ENCODE measurements at regions not wholly inside any gene's neighbourhood (a gene's known extent, or its start where the extent isn't known, plus 50 kb on each side); places are given as distances from the start of the nearest gene placed in this dataset.
A peak's percentile ranks its signal among the peaks of the same experiment; 100 is the strongest.

GRCh38 chr12:39227218-39227617, 215.7 kb downstream of the KIF21A start:
- DNase-seq (ENCODE audit: low read depth): peak; percentile 5
- no peak overlapping the region for H3K4me3 ChIP-seq (ENCODE audit: low read depth, low read length)
- TF ChIP-seq, protein P1, sequence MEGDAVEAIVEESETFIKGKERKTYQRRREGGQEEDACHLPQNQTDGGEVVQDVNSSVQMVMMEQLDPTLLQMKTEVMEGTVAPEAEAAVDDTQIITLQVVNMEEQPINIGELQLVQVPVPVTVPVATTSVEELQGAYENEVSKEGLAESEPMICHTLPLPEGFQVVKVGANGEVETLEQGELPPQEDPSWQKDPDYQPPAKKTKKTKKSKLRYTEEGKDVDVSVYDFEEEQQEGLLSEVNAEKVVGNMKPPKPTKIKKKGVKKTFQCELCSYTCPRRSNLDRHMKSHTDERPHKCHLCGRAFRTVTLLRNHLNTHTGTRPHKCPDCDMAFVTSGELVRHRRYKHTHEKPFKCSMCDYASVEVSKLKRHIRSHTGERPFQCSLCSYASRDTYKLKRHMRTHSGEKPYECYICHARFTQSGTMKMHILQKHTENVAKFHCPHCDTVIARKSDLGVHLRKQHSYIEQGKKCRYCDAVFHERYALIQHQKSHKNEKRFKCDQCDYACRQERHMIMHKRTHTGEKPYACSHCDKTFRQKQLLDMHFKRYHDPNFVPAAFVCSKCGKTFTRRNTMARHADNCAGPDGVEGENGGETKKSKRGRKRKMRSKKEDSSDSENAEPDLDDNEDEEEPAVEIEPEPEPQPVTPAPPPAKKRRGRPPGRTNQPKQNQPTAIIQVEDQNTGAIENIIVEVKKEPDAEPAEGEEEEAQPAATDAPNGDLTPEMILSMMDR (IDR thresholded peaks at IDR 0.05; ENCODE audit: low read depth, low read length): no peak
- TF ChIP-seq, protein P2, sequence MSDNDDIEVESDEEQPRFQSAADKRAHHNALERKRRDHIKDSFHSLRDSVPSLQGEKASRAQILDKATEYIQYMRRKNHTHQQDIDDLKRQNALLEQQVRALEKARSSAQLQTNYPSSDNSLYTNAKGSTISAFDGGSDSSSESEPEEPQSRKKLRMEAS (IDR thresholded peaks at IDR 0.05; ENCODE audit: low read depth, low read length): no peak
- TF ChIP-seq POLR2A (IDR thresholded peaks at IDR 0.05; ENCODE audit: extremely low read depth, insufficient read length) (no peak), MYC (IDR thresholded peaks at IDR 0.05; ENCODE audit: low read depth, low read length) (no peak)

GRCh38 chr12:39224971-39225370, 217.9 kb downstream of the KIF21A start:
- TF ChIP-seq, protein P1 (IDR thresholded peaks at IDR 0.05; ENCODE audit: low read depth, low read length): no peak
- TF ChIP-seq POLR2A (IDR thresholded peaks at IDR 0.05; ENCODE audit: extremely low read depth, insufficient read length): no peak
- H3K4me3 ChIP-seq (ENCODE audit: low read depth, low read length): no peak overlapping the region
- DNase-seq (ENCODE audit: low read depth): no peak

- DNase-seq (ENCODE audit: low read depth): no peak
- TF ChIP-seq POLR2A (IDR thresholded peaks at IDR 0.05; ENCODE audit: extremely low read depth, insufficient read length) (no peak), MYC (IDR thresholded peaks at IDR 0.05; ENCODE audit: low read depth, low read length) (no peak)
- TF ChIP-seq, protein P1 (IDR thresholded peaks at IDR 0.05; ENCODE audit: low read depth, low read length): no peak
- TF ChIP-seq, protein P2 (IDR thresholded peaks at IDR 0.05; ENCODE audit: low read depth, low read length): no peak
- no peak overlapping the region for H3K4me3 ChIP-seq (ENCODE audit: low read depth, low read length)
Measured at GRCh38 chr12:39205969-39206368, 237.0 kb downstream of the KIF21A start.

DNA sequence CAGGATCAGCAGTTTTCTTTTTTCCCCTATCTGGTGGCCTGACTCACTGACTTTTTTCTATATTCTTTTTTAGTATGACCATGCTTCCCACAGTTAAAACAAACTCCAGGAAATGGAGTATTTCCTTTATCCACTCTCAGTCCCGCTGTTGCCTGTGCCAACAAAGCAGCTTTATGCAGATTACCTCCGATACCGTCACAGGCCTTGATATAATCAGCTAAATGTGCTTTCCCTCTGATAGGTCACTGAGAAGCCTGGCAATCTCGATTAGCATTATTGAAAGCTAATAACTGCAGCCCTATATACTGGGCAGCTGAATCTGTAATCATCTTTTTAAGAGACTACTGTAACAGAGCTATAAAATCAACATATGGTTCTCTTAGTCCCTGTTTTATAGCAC, 243.6 kb downstream of the KIF21A start:
- no peak for DNase-seq (ENCODE audit: low read depth)
- TF ChIP-seq, protein P1 (IDR thresholded peaks at IDR 0.05; ENCODE audit: low read depth, low read length): no peak
- TF ChIP-seq MYC (IDR thresholded peaks at IDR 0.05; ENCODE audit: low read depth, low read length) (no peak), POLR2A (IDR thresholded peaks at IDR 0.05; ENCODE audit: extremely low read depth, insufficient read length) (no peak)
- TF ChIP-seq, protein P2 (IDR thresholded peaks at IDR 0.05; ENCODE audit: low read depth, low read length): no peak
- H3K4me3 ChIP-seq (ENCODE audit: low read depth, low read length): no peak overlapping the region

GRCh38 chr12:39188689-39189088, 254.2 kb downstream of the KIF21A start:
- TF ChIP-seq MYC (IDR thresholded peaks at IDR 0.05; ENCODE audit: low read depth, low read length) (no peak), POLR2A (IDR thresholded peaks at IDR 0.05; ENCODE audit: extremely low read depth, insufficient read length) (no peak)
- TF ChIP-seq, protein P1 (IDR thresholded peaks at IDR 0.05; ENCODE audit: low read depth, low read length): no peak
- TF ChIP-seq, protein P2 (IDR thresholded peaks at IDR 0.05; ENCODE audit: low read depth, low read length): no peak
- no peak for DNase-seq (ENCODE audit: low read depth)
- no peak overlapping the region for H3K4me3 ChIP-seq (ENCODE audit: low read depth, low read length)

DNA sequence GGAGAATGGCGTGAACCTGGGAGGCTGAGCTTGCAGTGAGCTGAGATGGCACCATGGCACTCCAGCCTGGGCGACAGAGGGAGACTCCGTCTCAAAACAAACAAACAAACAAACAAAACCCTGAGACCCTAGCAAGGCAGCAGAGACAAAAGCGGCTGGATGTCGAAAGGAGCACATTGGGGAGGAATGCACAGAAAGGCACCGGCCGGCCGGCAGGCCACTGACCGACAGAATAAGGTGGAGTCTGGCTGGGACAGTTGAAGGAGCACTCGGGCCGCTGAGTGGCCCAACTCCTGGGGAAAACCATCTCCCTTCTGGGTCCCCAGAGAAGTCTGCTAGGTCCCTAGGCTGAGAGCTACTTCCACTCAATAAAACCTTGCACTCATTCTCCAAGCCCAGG, 256.2 kb downstream of the KIF21A start:
- no peak overlapping the region for H3K4me3 ChIP-seq (ENCODE audit: low read depth, low read length)
- no peak for TF ChIP-seq POLR2A (IDR thresholded peaks at IDR 0.05; ENCODE audit: extremely low read depth, insufficient read length)
- no peak for TF ChIP-seq MYC (IDR thresholded peaks at IDR 0.05; ENCODE audit: low read depth, low read length)
- TF ChIP-seq, protein P1 (IDR thresholded peaks at IDR 0.05; ENCODE audit: low read depth, low read length): no peak
- TF ChIP-seq, protein P2 (IDR thresholded peaks at IDR 0.05; ENCODE audit: low read depth, low read length): no peak
- DNase-seq (ENCODE audit: low read depth): no peak

Measured in NB4 (cell line).